ENCODE measurements at regions not wholly inside any gene's neighbourhood (a gene's known extent, or its start where the extent isn't known, plus 50 kb on each side); places are given as distances from the start of the nearest gene placed in this dataset.

GRCh38 chr12:94777936-94778335, 127.6 kb upstream of the TMCC3 start:
- no peak for DNase-seq

GRCh38 chr12:94775710-94776109, 125.4 kb upstream of the TMCC3 start:
- DNase-seq = no peak

GRCh38 chr12:94771741-94772140, 121.4 kb upstream of the TMCC3 start:
- DNase-seq = no peak

GRCh38 chr12:94771199-94771598, 120.8 kb upstream of the TMCC3 start:
- no peak for DNase-seq

GRCh38 chr12:94770791-94771190, 120.4 kb upstream of the TMCC3 start:
- DNase-seq = no peak

GRCh38 chr12:94769776-94770759, 119.7 kb upstream of the TMCC3 start:
- no peak for DNase-seq

- no peak for DNase-seq
Observed at GRCh38 chr12:94769047-94769420, 118.7 kb upstream of the TMCC3 start.

- peak; percentile 38 for DNase-seq
Observed at GRCh38 chr12:94768398-94769046, 118.2 kb upstream of the TMCC3 start.

GRCh38 chr12:94767956-94768355, 117.6 kb upstream of the TMCC3 start:
- DNase-seq = no peak

GRCh38 chr12:94766397-94766796, 116.0 kb upstream of the TMCC3 start:
- DNase-seq = no peak

- no peak for DNase-seq
Observed at GRCh38 chr12:94763462-94763861, 113.1 kb upstream of the TMCC3 start.

GRCh38 chr12:94762943-94763342, 112.6 kb upstream of the TMCC3 start:
- DNase-seq = no peak

- no peak for DNase-seq
Observed at GRCh38 chr12:94762259-94762942, 112.0 kb upstream of the TMCC3 start.

GRCh38 chr12:94761559-94761958, 111.2 kb upstream of the TMCC3 start:
- DNase-seq = no peak

- DNase-seq = no peak
Observed at GRCh38 chr12:94760786-94761185, 110.4 kb upstream of the TMCC3 start.

- DNase-seq = no peak
Observed at GRCh38 chr12:94756789-94757188, 106.4 kb upstream of the TMCC3 start.

GRCh38 chr12:94755598-94755997, 105.2 kb upstream of the TMCC3 start:
- no peak for DNase-seq

GRCh38 chr12:94754653-94755052, 104.3 kb upstream of the TMCC3 start:
- DNase-seq = no peak

GRCh38 chr12:94753036-94753679, 102.8 kb upstream of the TMCC3 start:
- no peak for DNase-seq

GRCh38 chr12:94750864-94751263, 100.5 kb upstream of the TMCC3 start:
- DNase-seq = no peak

- DNase-seq = no peak
Observed at GRCh38 chr12:94749890-94750289, 99.5 kb upstream of the TMCC3 start.

GRCh38 chr12:94749455-94749854, 99.1 kb upstream of the TMCC3 start:
- no peak for DNase-seq

All from femur (tissue), 1 donor.